Suppressor macrophage treated with lipopolysaccharide for 4 hours (primary cell): ENCODE measurements at regions not wholly inside any gene's neighbourhood (a gene's known extent, or its start where the extent isn't known, plus 50 kb on each side); places are given as distances from the start of the nearest gene placed in this dataset.

Source experiments
- DNase-seq: peaks from one replicate; pipeline ENCODE4 v3.0.0-alpha.2; 2020

DNA sequence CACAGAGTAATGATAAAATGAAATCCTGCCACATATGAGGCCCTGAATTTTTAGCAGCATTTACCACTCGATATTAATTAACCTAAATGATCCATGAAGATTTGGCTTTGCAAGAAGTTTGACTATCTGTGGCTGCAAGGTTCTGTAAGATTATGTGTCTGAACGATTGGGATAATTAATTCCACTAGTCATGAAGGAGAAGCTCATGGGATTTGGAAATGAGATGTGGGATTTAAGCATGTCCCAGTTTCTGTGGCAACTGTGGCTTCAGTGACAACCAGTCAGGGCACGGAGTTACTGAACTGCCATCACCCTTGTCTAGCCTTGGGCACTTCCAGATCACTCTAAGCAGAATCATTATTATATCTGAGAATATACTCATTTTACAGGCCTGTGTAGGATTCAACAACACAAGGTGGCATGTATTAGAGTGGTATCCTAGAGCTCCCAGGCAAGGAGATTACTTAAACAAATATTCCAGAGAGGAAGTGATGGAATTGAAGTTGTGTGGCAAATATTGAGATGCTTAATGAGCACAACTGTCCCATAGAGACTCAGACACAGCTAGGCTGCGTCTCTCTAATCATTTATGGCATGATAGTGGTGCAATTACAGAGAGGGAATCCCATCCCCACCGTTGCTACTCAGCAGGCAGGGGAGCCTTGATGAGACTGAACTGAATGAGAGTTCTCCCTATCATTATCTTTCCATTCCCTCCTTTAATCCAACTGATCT is 205.0 kb upstream of the KRR1 start:
- no peak for DNase-seq

DNA sequence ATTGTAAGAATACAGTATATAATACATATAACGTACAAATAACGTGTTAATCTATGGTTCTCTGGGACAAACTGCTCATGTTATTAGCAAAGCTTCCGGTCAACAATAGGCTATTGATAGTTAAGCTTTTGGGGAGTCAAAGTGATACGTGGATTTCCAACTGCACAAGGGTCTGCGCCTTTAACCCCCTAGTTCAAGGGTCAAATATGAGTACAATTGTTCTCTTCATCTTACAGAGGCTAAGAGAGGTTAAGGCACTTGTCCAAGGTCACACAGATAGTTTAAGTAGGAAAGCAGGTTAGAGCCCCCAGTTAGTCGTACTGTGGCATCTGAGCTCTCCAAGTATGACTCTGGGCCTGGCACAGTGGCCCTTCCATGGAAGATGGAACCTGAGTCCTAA is 204.3 kb upstream of the KRR1 start:
- no peak for DNase-seq

DNA sequence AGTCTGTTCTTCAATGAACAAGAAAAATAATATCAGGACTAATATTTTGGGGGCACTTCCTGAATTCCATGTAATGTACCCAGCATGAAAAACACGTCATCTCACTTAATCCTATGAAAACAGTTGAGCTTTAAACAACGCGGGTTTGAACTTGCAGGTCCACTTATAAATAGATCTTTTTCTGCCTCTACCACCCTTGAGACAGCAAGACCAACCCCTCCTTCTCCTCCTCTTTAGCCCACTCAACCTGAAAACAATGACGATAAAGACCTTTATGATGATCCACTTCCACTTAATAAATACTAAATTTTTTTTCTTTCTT is 203.9 kb upstream of the KRR1 start:
- no peak for DNase-seq

DNA sequence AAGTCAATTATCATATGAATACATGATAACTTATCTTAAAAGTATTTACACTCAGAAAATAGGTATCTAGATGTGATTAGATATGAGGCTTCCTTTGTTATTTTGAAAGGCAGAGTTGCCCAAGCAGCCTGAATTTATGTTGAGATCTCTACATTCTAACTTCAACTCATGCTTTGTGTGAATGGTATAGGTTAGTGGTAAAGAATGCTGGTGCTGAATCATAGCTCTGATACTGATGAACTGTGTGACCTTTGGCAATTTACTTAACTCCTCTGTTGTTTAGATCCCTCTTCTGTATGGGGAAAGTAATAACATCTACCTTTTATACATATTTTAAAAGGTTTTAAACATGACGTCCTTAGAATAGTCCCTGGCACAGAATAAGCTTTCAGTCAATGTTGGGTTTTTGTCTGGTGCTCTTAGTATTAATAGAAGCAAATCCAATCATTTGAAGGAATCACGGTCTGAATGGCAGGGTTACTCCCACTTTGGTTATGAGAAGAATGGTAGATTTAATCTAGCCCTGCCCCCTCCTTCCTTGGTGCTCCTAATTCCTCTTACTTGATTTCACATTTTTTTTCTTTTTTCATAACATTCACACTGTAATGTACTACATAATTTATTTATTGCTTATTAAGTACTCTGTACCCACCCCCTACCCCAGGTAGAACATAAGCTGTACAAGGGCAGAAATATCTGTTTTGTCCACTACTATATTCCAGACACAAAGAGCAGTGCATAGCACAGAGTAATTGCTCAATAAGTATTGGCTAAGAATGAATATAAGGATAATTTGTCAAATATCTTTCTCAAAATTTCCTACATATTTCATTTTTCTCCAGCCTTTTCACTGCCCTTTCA is 203.3 kb upstream of the KRR1 start:
- no peak for DNase-seq

DNA sequence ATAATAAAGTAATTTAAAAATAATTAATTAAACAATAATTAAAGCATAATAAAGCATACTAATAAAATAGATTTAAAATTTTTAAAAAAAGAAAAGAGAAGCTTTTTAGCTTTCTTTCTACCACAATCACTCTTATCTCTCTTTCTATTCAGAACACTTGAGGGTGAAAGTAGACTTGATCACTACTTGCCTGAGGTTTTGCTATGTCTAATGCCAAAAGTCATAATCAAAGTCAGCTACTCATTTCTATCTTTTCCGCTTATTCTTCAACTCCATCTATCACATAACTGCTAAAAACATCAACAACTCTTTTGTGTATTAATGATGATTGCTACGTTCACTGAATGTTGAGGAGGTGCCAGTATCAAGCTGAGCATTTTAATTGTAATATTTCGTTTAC is 202.0 kb upstream of the KRR1 start:
- no peak for DNase-seq

DNA sequence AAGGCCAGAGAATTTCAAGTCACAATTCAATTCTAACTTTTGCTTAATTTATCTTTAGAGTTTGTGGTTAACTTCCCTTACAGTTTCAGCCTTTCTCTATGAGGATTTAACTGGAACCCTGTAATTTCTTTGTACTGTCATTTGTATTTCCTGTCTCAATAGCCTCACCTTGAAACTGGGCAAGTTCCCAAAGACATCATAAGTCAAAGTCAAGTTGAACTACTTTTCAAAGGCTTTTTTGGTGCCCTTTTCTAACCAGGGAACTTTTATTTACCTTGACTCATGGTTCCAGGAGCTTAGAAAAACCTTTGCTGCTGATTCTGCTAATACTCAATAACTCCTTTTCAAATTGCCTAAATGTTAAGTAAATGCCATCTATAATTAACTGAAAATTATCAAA is 200.8 kb upstream of the KRR1 start:
- no peak for DNase-seq

DNA sequence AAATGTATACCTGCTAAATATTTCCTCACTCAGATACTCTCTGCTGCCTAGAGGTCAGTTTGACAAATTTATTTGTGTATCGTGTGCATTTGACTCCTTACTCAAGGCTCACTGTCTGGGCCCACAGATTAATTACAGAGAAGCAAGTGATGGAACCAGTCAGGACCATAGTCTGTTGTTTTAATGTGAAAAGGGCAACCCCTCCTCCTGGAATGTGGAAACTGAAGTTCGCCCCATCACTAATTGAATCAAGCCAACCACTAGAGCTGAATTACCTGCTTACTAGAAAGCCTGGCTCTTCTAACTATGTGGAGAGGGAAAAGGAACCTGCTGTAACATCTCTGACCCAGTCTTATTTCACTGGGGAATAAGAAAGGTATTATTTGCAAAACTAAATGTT is 199.9 kb upstream of the KRR1 start:
- DNase-seq, result no peak

DNA sequence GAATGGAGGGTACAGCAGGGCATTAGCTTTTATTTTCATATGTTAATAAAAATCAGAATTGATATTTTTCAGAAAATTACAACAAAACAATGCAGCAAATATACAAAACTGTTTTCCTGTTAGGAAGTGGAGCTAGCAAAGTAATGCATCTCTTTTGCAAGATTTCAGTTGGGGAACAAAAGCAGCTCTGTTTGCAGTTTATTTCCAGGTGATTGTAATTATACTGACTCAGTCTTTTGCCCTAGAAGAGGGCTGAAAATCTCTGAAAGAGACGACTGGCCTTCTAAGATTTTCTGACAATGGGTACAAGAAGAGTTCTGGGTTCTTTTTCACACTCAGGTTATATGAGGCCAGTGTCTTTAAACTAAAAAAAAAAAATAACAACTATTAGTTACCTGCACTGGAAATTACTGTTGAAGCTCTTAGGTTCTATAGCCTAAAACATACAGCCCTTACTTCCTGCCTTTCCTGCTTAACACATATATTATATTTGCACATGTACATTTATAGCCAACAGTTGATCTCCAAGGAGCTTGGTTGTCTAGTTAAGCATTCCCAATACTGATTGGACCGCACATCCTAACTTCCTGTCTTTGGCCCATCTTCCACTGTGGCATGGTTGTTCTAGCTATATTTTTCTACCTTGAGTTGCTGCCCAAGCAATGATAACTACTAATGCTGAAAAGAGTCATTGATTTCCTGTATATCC is 199.1 kb upstream of the KRR1 start:
- DNase-seq, result no peak

DNA sequence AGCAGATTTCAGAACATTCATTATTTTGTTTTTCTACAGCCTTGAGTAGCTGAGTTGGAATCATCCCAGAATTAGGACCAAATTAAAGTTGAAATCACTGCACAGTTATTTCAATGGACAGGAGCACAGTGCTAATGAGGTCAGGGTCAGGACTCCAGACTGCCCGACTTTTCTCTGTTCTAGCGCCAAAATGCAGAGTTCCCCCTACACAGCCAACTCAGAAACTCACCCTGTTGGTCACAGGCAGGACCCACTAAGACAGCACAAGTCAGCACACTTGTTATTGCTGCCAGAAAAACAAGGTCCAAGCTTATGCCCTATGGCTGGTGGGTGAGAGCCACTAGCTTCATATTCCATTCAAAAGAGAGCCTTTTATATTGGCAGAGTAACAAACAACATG is 198.1 kb upstream of the KRR1 start:
- DNase-seq, result no peak

DNA sequence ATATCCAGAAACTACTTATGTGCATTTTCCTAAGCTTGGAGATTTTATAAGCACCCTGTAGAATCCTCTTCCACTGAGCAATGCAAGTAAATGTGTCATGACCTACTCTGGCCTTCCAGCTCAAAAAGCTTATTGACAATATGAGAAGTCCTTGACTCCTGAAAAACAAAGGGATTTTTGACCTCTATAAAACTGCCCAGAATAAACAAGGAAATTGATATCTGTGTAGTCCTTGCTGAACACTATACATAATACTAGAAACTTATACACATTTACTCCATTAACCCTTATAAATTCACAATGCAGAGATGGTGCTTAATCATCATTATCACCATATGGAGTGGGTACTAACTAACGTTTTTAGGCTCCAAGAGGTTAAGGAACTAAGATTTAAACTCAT is 197.4 kb upstream of the KRR1 start:
- DNase-seq, result no peak

DNA sequence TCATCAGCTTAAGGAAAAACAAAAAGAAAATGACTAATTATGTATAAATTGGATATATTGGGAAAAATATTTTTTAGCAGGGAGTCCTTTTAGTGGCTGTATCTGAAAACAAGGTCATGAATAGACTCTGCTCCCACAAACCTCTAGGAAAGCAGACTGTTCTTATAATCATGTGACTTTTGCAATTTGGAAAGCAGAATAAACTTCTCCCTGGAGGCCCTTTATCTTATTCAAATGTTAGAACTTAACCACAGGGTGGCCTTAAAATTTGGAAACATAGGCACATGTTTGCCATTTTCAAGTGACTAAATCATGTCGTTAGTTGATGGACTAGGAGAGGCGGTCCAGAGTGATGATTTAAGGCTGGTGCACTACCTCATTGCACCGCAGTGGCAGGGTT is 196.6 kb upstream of the KRR1 start:
- no peak for DNase-seq

DNA sequence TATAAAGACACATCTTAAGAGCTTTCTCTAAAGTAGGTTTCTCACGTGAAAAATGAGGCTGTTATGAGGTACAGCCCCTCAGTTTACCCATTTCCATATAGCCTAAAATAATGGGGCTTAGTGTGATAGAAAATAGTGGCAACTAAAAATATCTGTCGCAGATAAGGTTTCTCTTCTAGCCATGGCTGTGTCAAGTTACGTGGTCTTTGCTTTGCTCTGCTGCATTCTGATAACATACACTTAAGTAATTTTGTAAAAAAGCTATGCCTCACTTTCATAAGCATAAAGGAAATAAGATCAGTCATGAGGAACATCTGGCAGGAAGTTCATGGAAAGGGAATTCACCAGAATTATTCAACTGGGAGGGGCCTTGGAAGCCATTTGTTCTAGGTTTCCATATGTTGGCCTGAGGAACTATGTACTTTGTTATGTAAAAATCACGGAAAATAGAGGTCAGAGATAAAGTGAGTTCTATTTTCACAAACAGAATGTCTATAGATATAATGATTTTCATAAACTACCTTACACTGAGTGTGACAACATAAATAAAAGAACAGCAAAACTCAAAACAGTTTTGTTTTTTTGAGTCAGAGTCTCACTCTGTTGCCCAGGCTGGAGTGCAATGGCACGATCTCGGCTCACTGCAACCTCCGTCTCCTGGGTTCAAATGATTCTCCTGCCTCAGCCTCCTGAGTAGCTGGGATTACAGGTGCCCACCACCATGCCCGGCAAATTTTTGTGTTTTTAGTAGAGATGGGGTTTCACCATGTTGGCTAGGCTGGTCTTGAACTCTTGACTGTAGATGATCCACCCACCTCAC is 195.6 kb upstream of the KRR1 start:
- peak; percentile 72 for DNase-seq

DNA sequence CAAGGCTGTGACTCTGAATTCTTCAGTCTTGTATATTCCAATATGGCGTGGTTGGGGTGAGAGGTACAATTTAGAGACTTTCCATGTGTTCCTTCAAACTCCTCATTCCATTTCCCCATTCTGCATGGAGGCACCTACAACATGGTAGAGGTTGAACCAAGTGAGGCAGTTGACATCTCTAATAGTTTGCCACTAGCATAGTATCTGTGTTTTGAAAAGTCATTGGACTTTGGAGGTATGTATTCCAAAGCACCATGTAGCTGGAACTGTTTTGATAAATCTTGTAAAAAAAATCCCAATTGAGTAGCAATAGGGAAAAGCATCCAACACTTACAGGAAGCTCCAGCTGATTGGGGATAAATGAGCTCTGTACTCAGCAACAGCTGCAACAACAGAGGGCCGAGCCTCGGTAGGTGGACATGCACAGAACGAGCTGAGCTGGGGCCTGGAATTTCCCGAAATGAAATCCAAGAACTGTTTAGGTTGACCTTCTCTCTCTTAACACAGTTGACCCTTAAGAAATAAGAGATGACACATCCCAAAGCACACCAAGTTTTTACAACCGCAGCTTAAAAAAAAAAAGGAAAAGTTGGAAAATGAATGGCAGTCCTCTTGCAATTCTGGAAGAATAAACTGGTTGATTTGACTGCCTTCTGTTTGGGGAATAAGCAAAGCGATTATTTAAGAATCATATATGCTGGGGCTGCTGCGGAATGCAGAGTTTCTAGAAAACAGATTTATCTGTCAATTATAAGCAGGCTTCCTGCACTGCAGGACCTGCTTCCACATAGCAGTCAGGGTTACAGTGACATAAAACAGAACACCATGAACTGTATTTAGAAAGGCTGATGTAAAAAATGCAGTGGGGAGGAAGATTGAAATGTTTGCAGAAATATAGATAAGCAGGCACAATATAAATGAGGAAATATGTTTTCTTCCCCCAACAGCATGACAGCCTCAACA is 194.6 kb upstream of the KRR1 start:
- no peak for DNase-seq

DNA sequence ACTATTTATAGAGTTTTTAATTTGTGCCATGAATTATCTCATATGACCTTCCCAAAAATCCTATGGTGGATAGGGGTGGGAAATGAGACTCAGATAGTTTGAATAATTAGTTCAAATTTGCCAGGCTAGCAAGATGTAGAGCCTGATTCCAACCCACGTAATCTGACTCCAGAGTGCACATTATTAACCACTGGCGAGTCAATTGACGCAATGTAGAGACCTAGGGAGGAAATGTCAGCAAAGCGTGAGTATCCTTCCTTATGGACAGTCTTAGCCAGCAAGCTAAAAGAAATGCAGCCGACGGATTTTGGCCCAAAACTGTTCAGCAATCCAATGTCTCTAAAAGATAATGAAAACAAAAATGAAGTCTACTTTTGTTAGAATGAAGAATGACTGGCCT is 193.3 kb upstream of the KRR1 start:
- DNase-seq, result no peak

DNA sequence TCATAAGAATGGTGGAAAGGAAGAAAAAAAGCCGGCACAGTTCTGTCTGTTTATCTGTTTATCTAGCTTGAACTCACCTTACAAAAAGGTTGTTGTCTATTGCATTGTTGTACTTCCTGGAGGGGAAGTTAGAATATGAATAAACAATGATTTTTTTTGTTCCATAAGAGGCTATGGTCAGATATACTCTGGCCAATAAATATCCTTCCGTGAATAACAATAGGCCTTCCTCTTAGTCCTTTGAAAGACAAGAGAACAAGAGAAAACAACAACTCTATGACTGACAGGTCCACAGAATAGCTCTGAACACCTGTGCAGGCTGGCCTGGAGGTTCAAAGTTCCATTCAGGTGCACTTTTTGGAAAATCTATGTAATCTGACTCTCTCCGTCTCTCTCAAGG is 192.8 kb upstream of the KRR1 start:
- no peak for DNase-seq

DNA sequence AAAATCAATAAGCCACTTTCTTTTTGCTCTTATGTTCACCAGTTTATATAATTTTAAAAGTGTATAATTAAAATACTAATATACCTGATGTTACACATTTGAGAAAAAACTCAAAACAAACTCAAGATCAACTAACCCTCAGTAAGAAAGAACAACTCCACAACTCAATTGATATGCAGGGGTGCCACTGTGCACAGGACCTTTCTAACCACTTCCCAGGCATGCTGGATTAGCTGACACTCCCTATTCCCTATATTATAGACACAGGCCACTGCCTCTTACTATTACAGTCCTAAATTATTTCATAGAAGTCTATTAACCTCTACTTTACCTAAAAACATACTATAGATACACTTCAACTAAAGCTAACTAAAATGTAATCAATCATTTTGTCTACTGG is 191.7 kb upstream of the KRR1 start:
- DNase-seq, result no peak

DNA sequence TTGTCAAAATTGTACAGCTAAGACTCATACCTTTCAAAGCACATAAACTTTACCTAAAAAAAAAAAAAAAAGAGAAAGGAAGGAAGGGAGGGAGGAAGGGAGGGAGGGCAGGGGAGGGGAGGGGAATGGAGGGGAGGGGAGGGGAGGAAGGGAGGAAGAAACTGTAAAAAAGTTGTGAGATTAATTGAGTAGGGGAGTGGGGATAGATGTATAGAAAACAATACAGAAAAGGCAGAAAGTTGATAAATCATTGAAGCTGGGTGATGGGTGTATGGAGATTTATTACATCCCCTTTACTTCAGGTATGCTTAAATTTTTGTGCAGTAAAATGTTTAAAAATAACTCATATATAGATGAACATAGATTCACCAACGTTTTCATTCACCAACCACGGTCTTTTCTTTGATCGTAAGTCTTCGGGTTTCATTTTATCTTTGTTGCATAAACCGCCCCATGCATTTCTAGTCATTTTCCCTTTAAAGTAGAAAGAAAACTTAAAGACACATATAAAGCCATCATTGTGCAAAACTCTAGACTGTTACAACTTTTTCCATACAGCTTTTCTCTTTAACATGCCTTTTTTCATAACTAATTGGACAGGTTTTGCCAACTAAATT is 191.2 kb upstream of the KRR1 start:
- no peak for DNase-seq

DNA sequence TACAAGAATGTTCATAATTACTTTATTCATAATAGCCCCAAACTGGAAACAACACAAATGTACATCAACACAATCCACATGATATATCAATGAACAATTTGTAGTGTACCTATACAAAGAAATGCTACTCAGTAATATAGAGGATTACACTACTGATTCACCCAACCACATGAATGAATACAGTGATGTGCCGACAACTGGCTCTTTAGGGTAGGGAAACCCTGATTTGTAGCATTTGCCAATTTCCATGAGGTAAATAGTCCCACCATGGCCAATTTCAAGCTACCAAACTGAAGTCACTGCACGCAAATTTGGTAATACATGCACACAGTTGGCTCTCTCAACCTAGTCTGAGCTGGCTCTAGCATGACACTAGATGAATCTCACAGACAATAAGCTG is 190.4 kb upstream of the KRR1 start:
- no peak for DNase-seq

DNA sequence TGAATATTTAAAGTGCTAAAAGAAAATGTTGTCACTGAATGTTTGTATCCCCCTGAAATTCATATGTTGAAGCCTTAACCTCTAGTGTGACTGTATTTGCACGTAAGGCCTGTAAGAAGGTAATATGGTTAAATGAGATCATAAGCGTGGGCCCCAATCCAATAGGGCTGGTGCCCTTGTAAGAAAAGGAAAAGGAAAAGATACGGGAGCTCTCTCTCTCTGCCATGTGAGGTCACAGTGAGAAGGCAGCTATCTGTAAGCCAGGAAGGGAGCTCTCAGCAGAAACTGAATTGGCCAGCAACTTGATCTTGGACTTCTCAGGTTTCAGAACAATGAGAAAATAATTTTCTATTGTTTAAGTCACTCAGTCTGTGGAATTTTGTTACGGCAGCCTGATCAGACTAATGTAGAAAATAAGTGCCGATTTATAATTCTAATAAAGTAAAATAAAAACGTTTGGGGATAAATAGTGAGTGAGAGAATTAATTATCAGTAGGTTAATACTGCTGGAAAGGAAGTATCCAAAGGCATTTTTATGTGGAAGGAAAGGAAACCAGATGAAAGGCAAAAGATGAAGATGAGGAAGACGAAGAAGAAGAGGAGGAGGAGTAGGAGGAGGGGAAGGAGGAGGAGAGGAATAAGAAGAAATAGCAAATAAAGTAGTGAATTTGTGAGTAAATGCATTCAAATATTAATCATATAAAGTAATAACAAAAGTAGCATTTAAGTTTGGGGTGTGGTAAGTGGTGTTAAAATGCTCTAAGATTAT is 188.5 kb upstream of the KRR1 start:
- no peak for DNase-seq

DNA sequence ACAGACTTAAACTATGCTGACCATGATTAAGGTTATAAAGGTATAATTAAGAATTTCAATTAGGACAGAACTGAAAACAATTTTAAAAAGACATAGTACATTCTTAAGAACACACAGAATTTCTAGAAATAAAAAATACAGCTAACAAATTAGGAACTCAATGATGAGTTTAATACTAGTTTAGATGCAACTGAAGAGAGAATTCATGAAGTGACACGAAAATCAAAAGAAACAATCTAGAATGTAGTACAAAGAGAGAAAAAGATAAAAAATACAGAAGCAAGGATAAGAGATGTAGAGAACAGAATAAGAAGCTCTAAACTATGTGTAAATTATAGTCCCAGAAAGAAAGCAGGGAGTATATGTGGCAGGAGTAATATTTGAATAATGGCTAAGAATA is 187.8 kb upstream of the KRR1 start:
- no peak for DNase-seq

DNA sequence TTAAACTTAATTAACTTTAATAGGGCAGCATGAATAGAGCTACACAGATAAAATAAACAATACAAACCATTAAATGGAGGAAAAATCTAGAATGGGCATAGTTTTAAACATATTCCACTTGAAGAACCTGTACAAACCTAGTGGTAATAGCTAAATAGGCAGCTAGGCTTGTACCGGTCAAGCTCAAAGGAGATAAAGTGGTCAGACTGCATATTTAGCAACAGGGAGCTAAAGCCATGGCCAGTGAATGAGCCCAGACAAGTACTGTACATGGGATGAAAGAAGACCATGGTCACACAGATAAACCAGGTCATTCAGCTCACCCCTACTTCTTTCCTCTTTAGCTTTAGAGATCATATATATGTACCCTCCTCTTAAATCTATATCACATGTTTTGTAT is 186.6 kb upstream of the KRR1 start:
- DNase-seq, result no peak
